IPS-18c (cell line): ENCODE measurements at regions not wholly inside any gene's neighbourhood (a gene's known extent, or its start where the extent isn't known, plus 50 kb on each side); places are given as distances from the start of the nearest gene placed in this dataset.

Experiments used
- H3K4me3 ChIP-seq: 2 replicates; pipeline ENCODE4 v1.7.0; 2013; ENCODE audit warnings: low read depth, mild to moderate bottlenecking, low read length, moderate library complexity; ENCODE audit not compliant: insufficient read depth
- H3K9me3 ChIP-seq: one replicate; pipeline ENCODE4 v1.6.1; 2013; ENCODE audit warnings: mild to moderate bottlenecking, low read length, moderate library complexity; ENCODE audit not compliant: control insufficient read depth, insufficient read depth

- H3K9me3 ChIP-seq, result no peaks in the 10 kb centered on the region
- H3K4me3 ChIP-seq, result no peak overlapping the region
These were observed 742.1 kb upstream of the SOX9 start for GRCh38 chr17:71378741-71379140.

- Histone ChIP-seq H3K9me3 (no peaks in the 10 kb centered on the region), H3K4me3 (no peak overlapping the region)
These were observed 741.3 kb upstream of the SOX9 start for GRCh38 chr17:71379512-71379911.

- H3K9me3 ChIP-seq, result no peaks in the 10 kb centered on the region
- no peak overlapping the region for H3K4me3 ChIP-seq
These were observed 740.3 kb upstream of the SOX9 start for GRCh38 chr17:71380535-71380934.

- H3K4me3 ChIP-seq, result no peak overlapping the region
- no peaks in the 10 kb centered on the region for H3K9me3 ChIP-seq
These were observed 739.9 kb upstream of the SOX9 start for GRCh38 chr17:71380936-71381335.

- no peaks in the 10 kb centered on the region for H3K9me3 ChIP-seq
- no peak overlapping the region for H3K4me3 ChIP-seq
These were observed 737.7 kb upstream of the SOX9 start for GRCh38 chr17:71383091-71383490.

GRCh38 chr17:71387456-71387855 is 733.4 kb upstream of the SOX9 start:
- Histone ChIP-seq H3K9me3 (no peaks in the 10 kb centered on the region), H3K4me3 (no peak overlapping the region)

- Histone ChIP-seq H3K4me3 (no peak overlapping the region), H3K9me3 (no peaks in the 10 kb centered on the region)
These were observed 727.9 kb upstream of the SOX9 start for GRCh38 chr17:71392715-71393567.

GRCh38 chr17:71395901-71396300 is 724.9 kb upstream of the SOX9 start:
- no peak overlapping the region for H3K4me3 ChIP-seq
- H3K9me3 ChIP-seq, result no peaks in the 10 kb centered on the region

GRCh38 chr17:71396711-71397110 is 724.1 kb upstream of the SOX9 start:
- H3K4me3 ChIP-seq, result no peak overlapping the region
- H3K9me3 ChIP-seq, result no peaks in the 10 kb centered on the region

GRCh38 chr17:71398025-71398424 is 722.8 kb upstream of the SOX9 start:
- Histone ChIP-seq H3K4me3 (no peak overlapping the region), H3K9me3 (no peaks in the 10 kb centered on the region)

GRCh38 chr17:71398800-71399219 is 722.0 kb upstream of the SOX9 start:
- Histone ChIP-seq H3K4me3 (no peak overlapping the region), H3K9me3 (no peaks in the 10 kb centered on the region)

GRCh38 chr17:71399221-71399620 is 721.6 kb upstream of the SOX9 start:
- Histone ChIP-seq H3K9me3 (no peaks in the 10 kb centered on the region), H3K4me3 (no peak overlapping the region)

GRCh38 chr17:71399649-71400048 is 721.2 kb upstream of the SOX9 start:
- Histone ChIP-seq H3K9me3 (no peaks in the 10 kb centered on the region), H3K4me3 (no peak overlapping the region)

- Histone ChIP-seq H3K9me3 (no peaks in the 10 kb centered on the region), H3K4me3 (no peak overlapping the region)
These were observed 718.8 kb upstream of the SOX9 start for GRCh38 chr17:71402007-71402406.

GRCh38 chr17:71402661-71403141 is 718.1 kb upstream of the SOX9 start:
- H3K4me3 ChIP-seq, result no peak overlapping the region
- no peaks in the 10 kb centered on the region for H3K9me3 ChIP-seq

GRCh38 chr17:71405101-71405500 is 715.7 kb upstream of the SOX9 start:
- Histone ChIP-seq H3K9me3 (no peaks in the 10 kb centered on the region), H3K4me3 (no peak overlapping the region)

GRCh38 chr17:71407981-71408380 is 712.8 kb upstream of the SOX9 start:
- Histone ChIP-seq H3K4me3 (no peak overlapping the region), H3K9me3 (no peaks in the 10 kb centered on the region)

- H3K9me3 ChIP-seq, result no peaks in the 10 kb centered on the region
- no peak overlapping the region for H3K4me3 ChIP-seq
These were observed 711.7 kb upstream of the SOX9 start for GRCh38 chr17:71409137-71409536.

GRCh38 chr17:71409712-71410111 is 711.1 kb upstream of the SOX9 start:
- Histone ChIP-seq H3K4me3 (no peak overlapping the region), H3K9me3 (no peaks in the 10 kb centered on the region)
